ENCODE measurements at regions not wholly inside any gene's neighbourhood (a gene's known extent, or its start where the extent isn't known, plus 50 kb on each side); places are given as distances from the start of the nearest gene placed in this dataset.

- Histone ChIP-seq H4K20me1 (ENCODE audit: insufficient read depth, poor library complexity, severe bottlenecking) (no peaks in the 10 kb centered on the region), H3K9me3 (ENCODE audit: low read depth) (no peaks in the 10 kb centered on the region), H3K79me2 (no peaks in the 10 kb centered on the region), H3K36me3 (replicated peaks; ENCODE audit: insufficient read depth, low read depth) (no peaks in the 10 kb centered on the region), H2AFZ (peak overlapping the region; percentile 6), H3K27ac (no peak overlapping the region), H3K4me2 (no peak overlapping the region), H3K4me3 (no peak overlapping the region), H3K27me3 (no peaks in the 10 kb centered on the region), H3K9me2 (replicated peaks; ENCODE audit: insufficient read depth) (no peaks in the 10 kb centered on the region), H3K4me1 (ENCODE audit: insufficient read depth) (peaks cover 3% of the 10 kb centered on the region)
- TF ChIP-seq EZH2phosphoT487 (IDR thresholded peaks at IDR 0.05; ENCODE audit: low read depth, severe bottlenecking, unreplicated experiment) (no peak), EZH2 (IDR thresholded peaks at IDR 0.05; ENCODE audit: borderline replicate concordance) (no peak), CTCF (IDR thresholded peaks at IDR 0.05; ENCODE audit: poor library complexity) (peak; percentile 39)
- 36% methylated on average over 4 of the region's 4 CpGs for WGBS (ENCODE audit: low lambda C conversion rate, missing lambda C conversion rate)
- peak; percentile 24 for DNase-seq (ENCODE audit: low spot score)
Observed at GRCh38 chr10:22854935-22855421, 72.9 kb upstream of the ARMC3 start.

GRCh38 chr10:22853906-22854447 lies 73.9 kb upstream of the ARMC3 start:
- Histone ChIP-seq H3K4me2 (no peak overlapping the region), H3K27ac (no peak overlapping the region), H3K27me3 (no peaks in the 10 kb centered on the region), H3K4me1 (ENCODE audit: insufficient read depth) (peaks cover 6% of the 10 kb centered on the region), H2AFZ (no peak overlapping the region), H3K9me3 (ENCODE audit: low read depth) (no peaks in the 10 kb centered on the region), H3K4me3 (no peak overlapping the region), H3K79me2 (no peaks in the 10 kb centered on the region), H3K36me3 (replicated peaks; ENCODE audit: insufficient read depth, low read depth) (no peaks in the 10 kb centered on the region), H3K9me2 (replicated peaks; ENCODE audit: insufficient read depth) (no peaks in the 10 kb centered on the region), H4K20me1 (ENCODE audit: insufficient read depth, poor library complexity, severe bottlenecking) (no peaks in the 10 kb centered on the region)
- no peak for TF ChIP-seq EZH2phosphoT487 (IDR thresholded peaks at IDR 0.05; ENCODE audit: low read depth, severe bottlenecking, unreplicated experiment)
- no peak for TF ChIP-seq EZH2 (IDR thresholded peaks at IDR 0.05; ENCODE audit: borderline replicate concordance)
- no peak for TF ChIP-seq CTCF (IDR thresholded peaks at IDR 0.05; ENCODE audit: poor library complexity)
- no peak for DNase-seq (ENCODE audit: low spot score)
- 91% methylated on average over 5 of the region's 5 CpGs for WGBS (ENCODE audit: low lambda C conversion rate, missing lambda C conversion rate)

- WGBS (ENCODE audit: low lambda C conversion rate, missing lambda C conversion rate): 86% methylated on average over 6 of the region's 6 CpGs
- H3K36me3 ChIP-seq (replicated peaks; ENCODE audit: insufficient read depth, low read depth): no peaks in the 10 kb centered on the region
- H3K79me2 ChIP-seq: no peaks in the 10 kb centered on the region
- H3K4me3 ChIP-seq: no peak overlapping the region
- H3K9me2 ChIP-seq (replicated peaks; ENCODE audit: insufficient read depth): no peaks in the 10 kb centered on the region
- H4K20me1 ChIP-seq (ENCODE audit: insufficient read depth, poor library complexity, severe bottlenecking): no peaks in the 10 kb centered on the region
- H3K4me1 ChIP-seq (ENCODE audit: insufficient read depth): peaks cover 6% of the 10 kb centered on the region
- no peak overlapping the region for H3K27ac ChIP-seq
- TF ChIP-seq EZH2phosphoT487 (IDR thresholded peaks at IDR 0.05; ENCODE audit: low read depth, severe bottlenecking, unreplicated experiment) (no peak), EZH2 (IDR thresholded peaks at IDR 0.05; ENCODE audit: borderline replicate concordance) (no peak), CTCF (IDR thresholded peaks at IDR 0.05; ENCODE audit: poor library complexity) (no peak)
- DNase-seq (ENCODE audit: low spot score): no peak
- H3K9me3 ChIP-seq (ENCODE audit: low read depth): no peaks in the 10 kb centered on the region
- H3K27me3 ChIP-seq: no peaks in the 10 kb centered on the region
- no peak overlapping the region for H2AFZ ChIP-seq
- H3K4me2 ChIP-seq: no peak overlapping the region
Observed at GRCh38 chr10:22852712-22853353, 75.0 kb upstream of the ARMC3 start.
